K562 (cell line): ENCODE measurements at regions not wholly inside any gene's neighbourhood (a gene's known extent, or its start where the extent isn't known, plus 50 kb on each side); places are given as distances from the start of the nearest gene placed in this dataset.
A peak's percentile ranks its signal among the peaks of the same experiment; 100 is the strongest.

ENCODE experiments used
- BCL6 ChIP-seq: fragments of 250-450 bp; sonication (Bioruptor Pico); IDR thresholded peaks from 2 replicates; pipeline ENCODE4 v1.4.0; 2020
- CCAR2 ChIP-seq: fragments of 200-400 bp; formaldehyde crosslinking; IDR thresholded peaks from 2 replicates; pipeline ENCODE4 v1.6.1; 2017; ENCODE audit warnings: mild to moderate bottlenecking, low read depth, low read length
- FOXK2 ChIP-seq, 2 experiments: fragments of 450-650 bp; IDR thresholded peaks in 1 of 2; conservative IDR thresholded peaks in 1 of 2; 2 replicates each; pipeline ENCODE4 v1.6.1; 2016; ENCODE audit warnings: low read depth in 2 of 2, mild to moderate bottlenecking in 1 of 2
- HNRNPUL1 ChIP-seq: fragments of 200-400 bp; formaldehyde crosslinking; IDR thresholded peaks from 2 replicates; pipeline ENCODE4 v1.6.1; 2017; ENCODE audit warnings: low read length
- SMAD2 ChIP-seq: fragments of 150-350 bp; IDR thresholded peaks from 2 replicates; pipeline ENCODE4 v1.6.1; 2014; ENCODE audit warnings: low read depth, mild to moderate bottlenecking, low read length
- ZNF584 ChIP-seq: fragments of 200-800 bp; sonication (Bioruptor generic); IDR thresholded peaks from 2 replicates; pipeline ENCODE4 v1.6.1; 2016; ENCODE audit warnings: low read depth, mild to moderate bottlenecking, missing genetic modification characterization, missing compliant biosample characterization
- ZNF609 ChIP-seq: sonication (generic); formaldehyde crosslinking; IDR thresholded peaks from 2 replicates; pipeline ENCODE4 v1.8.1; 2023; ENCODE audit warnings: missing genetic modification reagents, mild to moderate bottlenecking, borderline replicate concordance
- ZNF639 ChIP-seq, 2 experiments: fragments of 200-800 bp in 1 of 2; sonication (Bioruptor generic) in 1 of 2; sonication (generic) in 1 of 2; formaldehyde crosslinking in 1 of 2; IDR thresholded peaks in 1 of 2; conservative IDR thresholded peaks in 1 of 2; 2 replicates each; pipeline versions ENCODE4 v1.5.0 to v1.6.1; 2016 to 2020; ENCODE audit warnings: missing compliant biosample characterization in 1 of 2, missing genetic modification characterization in 1 of 2, missing genetic modification reagents in 1 of 2
- TF ChIP-seq, protein P1 (sequence below), 3 experiments: fragments of 200-800 bp in 1 of 3; fragments of 250-450 bp in 1 of 3; fragments of 450-650 bp in 1 of 3; sonication (Bioruptor Pico) in 1 of 3; sonication (Bioruptor generic) in 1 of 3; formaldehyde crosslinking in 1 of 3; IDR thresholded peaks; 2 replicates each; pipeline versions ENCODE4 v1.6.1 to v1.8.0; 2016 to 2022; ENCODE audit warnings: mild to moderate bottlenecking in 2 of 3, missing genetic modification characterization in 2 of 3, missing compliant biosample characterization in 1 of 3, moderate library complexity in 1 of 3

- TF ChIP-seq FOXK2 (conservative IDR thresholded peaks at IDR 0.05 in 1 of 2, IDR thresholded peaks at IDR 0.05 in 1 of 2; ENCODE audit: low read depth in 2 of 2) (no peak), SMAD2 (no peak), CCAR2 (no peak), ZNF639 (CRISPR knock-in tag; conservative IDR thresholded peaks at IDR 0.05 in 1 of 2, IDR thresholded peaks at IDR 0.05 in 1 of 2) (no peak), ZNF609 (CRISPR knock-in tag) (no peak), ZNF584 (0 out of 2 replicates have a peak, but pooled peaks have one; percentile 29), HNRNPUL1 (no peak), BCL6 (CRISPR knock-in tag) (no peak)
- TF ChIP-seq, protein P1, sequence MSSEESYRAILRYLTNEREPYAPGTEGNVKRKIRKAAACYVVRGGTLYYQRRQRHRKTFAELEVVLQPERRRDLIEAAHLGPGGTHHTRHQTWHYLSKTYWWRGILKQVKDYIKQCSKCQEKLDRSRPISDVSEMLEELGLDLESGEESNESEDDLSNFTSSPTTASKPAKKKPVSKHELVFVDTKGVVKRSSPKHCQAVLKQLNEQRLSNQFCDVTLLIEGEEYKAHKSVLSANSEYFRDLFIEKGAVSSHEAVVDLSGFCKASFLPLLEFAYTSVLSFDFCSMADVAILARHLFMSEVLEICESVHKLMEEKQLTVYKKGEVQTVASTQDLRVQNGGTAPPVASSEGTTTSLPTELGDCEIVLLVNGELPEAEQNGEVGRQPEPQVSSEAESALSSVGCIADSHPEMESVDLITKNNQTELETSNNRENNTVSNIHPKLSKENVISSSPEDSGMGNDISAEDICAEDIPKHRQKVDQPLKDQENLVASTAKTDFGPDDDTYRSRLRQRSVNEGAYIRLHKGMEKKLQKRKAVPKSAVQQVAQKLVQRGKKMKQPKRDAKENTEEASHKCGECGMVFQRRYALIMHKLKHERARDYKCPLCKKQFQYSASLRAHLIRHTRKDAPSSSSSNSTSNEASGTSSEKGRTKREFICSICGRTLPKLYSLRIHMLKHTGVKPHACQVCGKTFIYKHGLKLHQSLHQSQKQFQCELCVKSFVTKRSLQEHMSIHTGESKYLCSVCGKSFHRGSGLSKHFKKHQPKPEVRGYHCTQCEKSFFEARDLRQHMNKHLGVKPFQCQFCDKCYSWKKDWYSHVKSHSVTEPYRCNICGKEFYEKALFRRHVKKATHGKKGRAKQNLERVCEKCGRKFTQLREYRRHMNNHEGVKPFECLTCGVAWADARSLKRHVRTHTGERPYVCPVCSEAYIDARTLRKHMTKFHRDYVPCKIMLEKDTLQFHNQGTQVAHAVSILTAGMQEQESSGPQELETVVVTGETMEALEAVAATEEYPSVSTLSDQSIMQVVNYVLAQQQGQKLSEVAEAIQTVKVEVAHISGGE (CRISPR knock-in tag; IDR thresholded peaks at IDR 0.05), result 0 out of 6 replicates have a peak, but pooled peaks of 1 of the 3 experiments have one; percentile 3
- TF ChIP-seq, all 486 proteins: peak for 3
These were observed 839.9 kb downstream of the MAT2B start (continued) for GRCh38 chr5:164345173-164345849.
